ENCODE measurements at regions not wholly inside any gene's neighbourhood (a gene's known extent, or its start where the extent isn't known, plus 50 kb on each side); places are given as distances from the start of the nearest gene placed in this dataset.

DNA sequence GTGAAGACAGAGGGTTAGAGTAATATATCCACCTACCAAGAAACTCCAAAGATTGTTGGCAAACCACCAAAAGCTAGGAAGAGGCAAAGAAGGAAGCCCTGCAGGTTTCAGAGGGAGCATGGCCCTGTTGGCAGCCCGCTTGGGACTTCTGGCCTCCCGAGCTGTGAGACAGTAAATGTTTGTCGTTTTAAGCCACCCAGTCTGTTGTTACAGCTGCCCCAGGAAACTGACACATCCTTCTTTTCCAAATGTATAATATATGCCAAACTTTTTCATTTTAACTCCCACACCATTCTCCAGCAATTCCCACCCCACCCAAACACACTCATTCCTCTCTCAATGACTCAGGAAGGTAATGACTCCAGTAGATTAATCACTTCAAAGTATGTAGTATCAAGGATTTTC lies 74.0 kb downstream of the RPS29 start:
- H3K4me2 ChIP-seq (replicated peaks; ENCODE audit: low read depth, low read length, poor library complexity, severe bottlenecking): no peak overlapping the region
- POLR2A ChIA-PET: no interaction called here
- intact Hi-C loops (cut with micrococcal nuclease): no loop called here
- no peak for ATAC-seq (ENCODE audit: low read depth)
- TF ChIP-seq, protein P1, sequence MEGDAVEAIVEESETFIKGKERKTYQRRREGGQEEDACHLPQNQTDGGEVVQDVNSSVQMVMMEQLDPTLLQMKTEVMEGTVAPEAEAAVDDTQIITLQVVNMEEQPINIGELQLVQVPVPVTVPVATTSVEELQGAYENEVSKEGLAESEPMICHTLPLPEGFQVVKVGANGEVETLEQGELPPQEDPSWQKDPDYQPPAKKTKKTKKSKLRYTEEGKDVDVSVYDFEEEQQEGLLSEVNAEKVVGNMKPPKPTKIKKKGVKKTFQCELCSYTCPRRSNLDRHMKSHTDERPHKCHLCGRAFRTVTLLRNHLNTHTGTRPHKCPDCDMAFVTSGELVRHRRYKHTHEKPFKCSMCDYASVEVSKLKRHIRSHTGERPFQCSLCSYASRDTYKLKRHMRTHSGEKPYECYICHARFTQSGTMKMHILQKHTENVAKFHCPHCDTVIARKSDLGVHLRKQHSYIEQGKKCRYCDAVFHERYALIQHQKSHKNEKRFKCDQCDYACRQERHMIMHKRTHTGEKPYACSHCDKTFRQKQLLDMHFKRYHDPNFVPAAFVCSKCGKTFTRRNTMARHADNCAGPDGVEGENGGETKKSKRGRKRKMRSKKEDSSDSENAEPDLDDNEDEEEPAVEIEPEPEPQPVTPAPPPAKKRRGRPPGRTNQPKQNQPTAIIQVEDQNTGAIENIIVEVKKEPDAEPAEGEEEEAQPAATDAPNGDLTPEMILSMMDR (IDR thresholded peaks at IDR 0.05): no peak
- TF ChIP-seq EZH2 (IDR thresholded peaks at IDR 0.05; ENCODE audit: borderline replicate concordance, insufficient read depth, low read depth, low read length, poor library complexity, severe bottlenecking): no peak
- no peak overlapping the region for H3K4me3 ChIP-seq (ENCODE audit: control extremely low read depth in 1 of 5, extremely low read depth in 1 of 5, insufficient read depth in 1 of 5, low read depth in 2 of 5, low read length in 4 of 5)
- Mint-ChIP-seq H3K27me3 (peaks cover 4% of the 10 kb centered on the region), H3K27ac (no peak overlapping the region), H3K4me3 (no peak overlapping the region), H3K4me1 (no peaks in the 10 kb centered on the region), H3K9me3 (ENCODE audit: insufficient read depth) (no peaks in the 10 kb centered on the region)
- no peaks in the 10 kb centered on the region for H4K20me1 ChIP-seq (ENCODE audit: control insufficient read depth, insufficient read depth, low read length, poor library complexity, severe bottlenecking)
- H3K36me3 ChIP-seq (replicated peaks in 1 of 2; ENCODE audit: control extremely low read depth in 1 of 2, control insufficient read depth in 1 of 2, extremely low read depth in 1 of 2, insufficient read depth in 2 of 2, low read length in 1 of 2): no peaks in the 10 kb centered on the region
- H3K9me3 ChIP-seq (ENCODE audit: control extremely low read depth in 1 of 3, control insufficient read depth in 2 of 3, insufficient read depth in 1 of 3, low read length in 2 of 3): peaks cover 0 to 5% (median 1%) of the 10 kb centered on the region in 3 donors
- 87% methylated on average over 3 of the region's 3 CpGs for WGBS (ENCODE audit: insufficient coverage)
- no peak overlapping the region for H3K27ac ChIP-seq (ENCODE audit: low read length in 2 of 2)
- no peaks in the 10 kb centered on the region for H3K79me2 ChIP-seq (ENCODE audit: control insufficient read depth, insufficient read depth, low read length)
- H3K9ac ChIP-seq (ENCODE audit: low read length): no peak overlapping the region
- no peak for DNase-seq
- no peaks in the 10 kb centered on the region for H3K4me1 ChIP-seq (ENCODE audit: control insufficient read depth in 2 of 2, insufficient read depth in 2 of 2, low read length in 2 of 2)
- CTCF ChIA-PET: no interaction called here
- H3K27me3 ChIP-seq (replicated peaks in 1 of 4; ENCODE audit: control extremely low read depth in 1 of 4, control insufficient read depth in 3 of 4, insufficient read depth in 4 of 4, low read length in 3 of 4): no peaks in the 10 kb centered on the region
- no peak overlapping the region for H2AFZ ChIP-seq (ENCODE audit: insufficient read depth, low read depth, low read length, poor library complexity, severe bottlenecking)

DNA sequence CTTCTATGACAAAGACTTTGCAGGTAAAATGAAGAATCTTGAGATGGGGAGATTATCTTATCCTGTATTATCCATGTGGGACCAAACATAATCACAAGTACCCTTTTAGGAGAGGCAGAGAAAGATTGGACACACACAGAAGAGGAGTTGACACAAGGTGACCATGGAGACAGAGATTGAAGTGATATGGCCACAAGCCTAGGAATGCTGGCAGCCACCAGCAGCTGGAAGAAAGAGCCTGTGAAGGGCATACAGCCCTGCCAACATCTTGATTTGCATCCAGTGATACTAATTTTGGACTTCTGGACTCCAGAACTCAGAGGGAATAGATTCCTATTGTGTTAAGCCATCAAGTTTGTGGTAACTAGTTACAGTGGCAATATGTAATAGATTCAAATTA lies 78.1 kb downstream of the RPS29 start:
- Mint-ChIP-seq H3K27ac (no peak overlapping the region), H3K9me3 (ENCODE audit: insufficient read depth) (no peaks in the 10 kb centered on the region), H3K27me3 (peaks cover 13% of the 10 kb centered on the region), H3K4me1 (peaks cover 5% of the 10 kb centered on the region), H3K4me3 (no peak overlapping the region)
- no peak for DNase-seq
- H3K36me3 ChIP-seq (replicated peaks in 1 of 2; ENCODE audit: control extremely low read depth in 1 of 2, control insufficient read depth in 1 of 2, extremely low read depth in 1 of 2, insufficient read depth in 2 of 2, low read length in 1 of 2): no peaks in the 10 kb centered on the region
- CTCF ChIA-PET: no interaction called here
- POLR2A ChIA-PET: no interaction called here
- H3K4me3 ChIP-seq (ENCODE audit: control extremely low read depth in 1 of 5, extremely low read depth in 1 of 5, insufficient read depth in 1 of 5, low read depth in 2 of 5, low read length in 4 of 5): no peak overlapping the region
- no peak overlapping the region for H3K9ac ChIP-seq (ENCODE audit: low read length)
- H3K9me3 ChIP-seq (ENCODE audit: control extremely low read depth in 1 of 3, control insufficient read depth in 2 of 3, insufficient read depth in 1 of 3, low read length in 2 of 3): peaks cover 0 to 5% (median 1%) of the 10 kb centered on the region in 3 donors
- no peaks in the 10 kb centered on the region for H3K79me2 ChIP-seq (ENCODE audit: control insufficient read depth, insufficient read depth, low read length)
- intact Hi-C loops (cut with micrococcal nuclease): no loop called here
- no peak overlapping the region for H2AFZ ChIP-seq (ENCODE audit: insufficient read depth, low read depth, low read length, poor library complexity, severe bottlenecking)
- no peak overlapping the region for H3K27ac ChIP-seq (ENCODE audit: low read length in 2 of 2)
- ATAC-seq (ENCODE audit: low read depth): no peak
- H4K20me1 ChIP-seq (ENCODE audit: control insufficient read depth, insufficient read depth, low read length, poor library complexity, severe bottlenecking): no peaks in the 10 kb centered on the region
- TF ChIP-seq, protein P1 (IDR thresholded peaks at IDR 0.05): no peak
- no peak for TF ChIP-seq EZH2 (IDR thresholded peaks at IDR 0.05; ENCODE audit: borderline replicate concordance, insufficient read depth, low read depth, low read length, poor library complexity, severe bottlenecking)
- peaks cover 0 to 2% (median 0%) of the 10 kb centered on the region in 4 experiments for H3K27me3 ChIP-seq (replicated peaks in 1 of 4; ENCODE audit: control extremely low read depth in 1 of 4, control insufficient read depth in 3 of 4, insufficient read depth in 4 of 4, low read length in 3 of 4)
- H3K4me2 ChIP-seq (replicated peaks; ENCODE audit: low read depth, low read length, poor library complexity, severe bottlenecking): no peak overlapping the region
- H3K4me1 ChIP-seq (ENCODE audit: control insufficient read depth in 2 of 2, insufficient read depth in 2 of 2, low read length in 2 of 2): peaks cover 0 to 3% of the 10 kb centered on the region in 2 donors
